ENCODE measurements at regions not wholly inside any gene's neighbourhood (a gene's known extent, or its start where the extent isn't known, plus 50 kb on each side); places are given as distances from the start of the nearest gene placed in this dataset.

GRCh38 chr3:197392961-197393360 is 94.5 kb upstream of the DLG1 start:
- H3K56ac ChIP-seq (ENCODE audit: insufficient read length, low read depth, low read length), result no peak overlapping the region
- no peak for DNase-seq
- H3K27me3 ChIP-seq (ENCODE audit: insufficient read depth, low read length), result no peaks in the 10 kb centered on the region; the same call in 1 of the 2 replicates
- H2BK120ac ChIP-seq (ENCODE audit: low read depth, low read length, poor library complexity, severe bottlenecking), result no peak overlapping the region
- H3T11ph ChIP-seq (ENCODE audit: low read length), result no peak overlapping the region
- no CpG with 5 or more reads among the region's 3 CpGs for WGBS (ENCODE audit: extremely low coverage, insufficient read length, low lambda C conversion rate)
- no peak overlapping the region for H2BK15ac ChIP-seq (ENCODE audit: low read depth, low read length)
- no peak overlapping the region for H3K4me3 Mint-ChIP-seq
- no peak overlapping the region for H2BK20ac ChIP-seq (ENCODE audit: low read depth, low read length, poor library complexity, severe bottlenecking)
- no peaks in the 10 kb centered on the region for H3K9me3 Mint-ChIP-seq
- peaks cover 0 to 2% of the 10 kb centered on the region in 2 experiments; a peak in 1 of 4 replicates for H3K4me1 Mint-ChIP-seq
- no peaks in the 10 kb centered on the region for H3K79me2 ChIP-seq (ENCODE audit: insufficient read depth, low read length)
- no peak overlapping the region for H3K14ac ChIP-seq (ENCODE audit: insufficient read depth, low read length)
- H3K79me1 ChIP-seq (ENCODE audit: insufficient read depth, low read depth, low read length, poor library complexity, severe bottlenecking), result no peaks in the 10 kb centered on the region
- no peak overlapping the region for H2AK5ac ChIP-seq (ENCODE audit: insufficient read length, low read length)
- TF ChIP-seq, protein P1, sequence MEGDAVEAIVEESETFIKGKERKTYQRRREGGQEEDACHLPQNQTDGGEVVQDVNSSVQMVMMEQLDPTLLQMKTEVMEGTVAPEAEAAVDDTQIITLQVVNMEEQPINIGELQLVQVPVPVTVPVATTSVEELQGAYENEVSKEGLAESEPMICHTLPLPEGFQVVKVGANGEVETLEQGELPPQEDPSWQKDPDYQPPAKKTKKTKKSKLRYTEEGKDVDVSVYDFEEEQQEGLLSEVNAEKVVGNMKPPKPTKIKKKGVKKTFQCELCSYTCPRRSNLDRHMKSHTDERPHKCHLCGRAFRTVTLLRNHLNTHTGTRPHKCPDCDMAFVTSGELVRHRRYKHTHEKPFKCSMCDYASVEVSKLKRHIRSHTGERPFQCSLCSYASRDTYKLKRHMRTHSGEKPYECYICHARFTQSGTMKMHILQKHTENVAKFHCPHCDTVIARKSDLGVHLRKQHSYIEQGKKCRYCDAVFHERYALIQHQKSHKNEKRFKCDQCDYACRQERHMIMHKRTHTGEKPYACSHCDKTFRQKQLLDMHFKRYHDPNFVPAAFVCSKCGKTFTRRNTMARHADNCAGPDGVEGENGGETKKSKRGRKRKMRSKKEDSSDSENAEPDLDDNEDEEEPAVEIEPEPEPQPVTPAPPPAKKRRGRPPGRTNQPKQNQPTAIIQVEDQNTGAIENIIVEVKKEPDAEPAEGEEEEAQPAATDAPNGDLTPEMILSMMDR (conservative IDR thresholded peaks at IDR 0.05), result no peak
- H3K4me1 ChIP-seq (ENCODE audit: insufficient read depth, low read length), result no peaks in the 10 kb centered on the region
- H3K9me3 ChIP-seq (ENCODE audit: control insufficient read depth, low read depth, low read length), result no peaks in the 10 kb centered on the region
- H3K27me3 Mint-ChIP-seq (ENCODE audit: low read depth), result peaks cover 3% of the 10 kb centered on the region; the same call in 1 of the 2 replicates
- H4K8ac ChIP-seq (replicated peaks; ENCODE audit: insufficient read length, low read depth, low read length), result no peak overlapping the region
- H3K27ac Mint-ChIP-seq, result peak overlapping the region in 1 of 3 experiments; percentile 82; a peak in 2 of 7 replicates
- H3K18ac ChIP-seq (ENCODE audit: insufficient read length, low read depth, low read length), result no peak overlapping the region
- no peak overlapping the region for H2BK12ac ChIP-seq (ENCODE audit: insufficient read length, low read depth, low read length)
- H2AFZ ChIP-seq (ENCODE audit: low read length), result no peak overlapping the region
- H3K23me2 ChIP-seq (ENCODE audit: insufficient read length, low read depth, low read length, poor library complexity, severe bottlenecking), result no peaks in the 10 kb centered on the region
- no peak overlapping the region for H3K27ac ChIP-seq (ENCODE audit: insufficient read length, low read depth, low read length)
- H4K91ac ChIP-seq (ENCODE audit: insufficient read length, low read depth, low read length), result no peak overlapping the region
- H3K23ac ChIP-seq (ENCODE audit: insufficient read length, low read depth, low read length), result no peak overlapping the region
- H4K20me1 ChIP-seq (ENCODE audit: control insufficient read depth, insufficient read depth, insufficient read length), result no peaks in the 10 kb centered on the region
- no peak overlapping the region for H3K4ac ChIP-seq (ENCODE audit: low read depth, low read length)
- H4K5ac ChIP-seq (ENCODE audit: insufficient read length, low read depth, low read length), result no peak overlapping the region
- no peaks in the 10 kb centered on the region for H3K36me3 Mint-ChIP-seq (ENCODE audit: insufficient read depth in 1 of 3, low read depth in 3 of 3)
- H2BK5ac ChIP-seq (ENCODE audit: insufficient read length, low read length), result no peak overlapping the region
- H3K9ac ChIP-seq (ENCODE audit: extremely low read depth, insufficient read length, low read length), result no peak overlapping the region
- H3K4me2 ChIP-seq (ENCODE audit: insufficient read depth, insufficient read length, low read length), result no peak overlapping the region

All from H9 (cell line).